ENCODE measurements at regions not wholly inside any gene's neighbourhood (a gene's known extent, or its start where the extent isn't known, plus 50 kb on each side); places are given as distances from the start of the nearest gene placed in this dataset.

GRCh38 chr6:71478834-71479541 is 190.4 kb downstream of the OGFRL1 start:
- no peak overlapping the region for H3K4me3 Mint-ChIP-seq
- no peak overlapping the region for H3K27ac Mint-ChIP-seq
- intact Hi-C loops (cut with micrococcal nuclease): no loop called here
- ChIA-PET POLR2A (no interaction called here), CTCF (no interaction called here)
- no peak for DNase-seq
- no peaks in the 10 kb centered on the region for H3K36me3 Mint-ChIP-seq
- peaks cover 2% of the 10 kb centered on the region for H3K4me1 Mint-ChIP-seq (ENCODE audit: low read depth)
- no peaks in the 10 kb centered on the region for H3K27me3 Mint-ChIP-seq
- no peaks in the 10 kb centered on the region for H3K9me3 Mint-ChIP-seq

DNA sequence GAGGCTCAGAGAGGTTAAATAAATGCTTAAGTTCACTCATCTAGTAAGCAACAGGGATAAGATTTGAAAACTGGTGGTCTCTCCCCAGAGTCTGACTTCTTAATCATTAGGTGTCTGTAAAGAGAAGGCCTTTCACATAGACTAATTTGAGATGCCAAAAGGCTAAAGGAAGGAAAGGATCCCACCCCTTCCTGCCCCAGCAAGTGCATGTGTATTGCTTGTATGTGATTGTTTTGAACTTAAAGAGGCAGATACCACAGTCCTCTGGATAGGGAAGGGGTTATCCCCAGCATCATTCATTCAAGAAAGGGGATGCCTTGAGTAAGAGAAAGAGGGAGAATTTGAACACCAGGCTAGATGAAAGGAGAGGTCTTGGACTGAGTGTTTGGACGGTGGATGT is 192.0 kb downstream of the OGFRL1 start:
- Mint-ChIP-seq H3K4me1 (ENCODE audit: low read depth) (peaks cover 2% of the 10 kb centered on the region), H3K4me3 (no peak overlapping the region), H3K27me3 (no peaks in the 10 kb centered on the region), H3K36me3 (no peaks in the 10 kb centered on the region), H3K27ac (no peak overlapping the region), H3K9me3 (no peaks in the 10 kb centered on the region)
- intact Hi-C loops (cut with micrococcal nuclease): no loop called here
- CTCF ChIA-PET: no interaction called here
- POLR2A ChIA-PET: no interaction called here
- DNase-seq: no peak

DNA sequence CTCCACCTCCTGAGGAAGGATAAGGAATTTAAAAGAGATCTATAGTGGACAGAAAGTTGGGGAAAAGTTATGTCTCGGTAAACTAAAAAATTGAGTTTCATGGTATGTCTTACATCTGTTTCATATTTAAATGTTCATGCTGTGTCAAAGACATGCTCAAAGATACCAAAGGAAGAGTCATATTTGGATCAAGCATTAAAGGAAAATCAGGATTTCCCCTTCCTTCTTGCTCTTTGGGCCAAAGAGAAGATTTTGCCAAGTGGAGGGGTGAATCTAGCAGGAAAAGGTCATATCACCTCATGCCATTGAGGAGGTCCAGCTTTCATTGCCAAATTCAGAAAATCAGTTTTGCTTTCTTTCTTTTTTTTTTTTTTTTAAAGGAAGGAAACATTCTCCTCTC is 192.4 kb downstream of the OGFRL1 start:
- no peaks in the 10 kb centered on the region for H3K9me3 Mint-ChIP-seq
- H3K4me1 Mint-ChIP-seq (ENCODE audit: low read depth): peaks cover 2% of the 10 kb centered on the region
- H3K27me3 Mint-ChIP-seq: peaks cover 1% of the 10 kb centered on the region
- POLR2A ChIA-PET: no interaction called here
- H3K4me3 Mint-ChIP-seq: no peak overlapping the region
- no peak for DNase-seq
- intact Hi-C loops (cut with micrococcal nuclease): no loop called here
- H3K36me3 Mint-ChIP-seq: no peaks in the 10 kb centered on the region
- CTCF ChIA-PET: no interaction called here
- no peak overlapping the region for H3K27ac Mint-ChIP-seq

DNA sequence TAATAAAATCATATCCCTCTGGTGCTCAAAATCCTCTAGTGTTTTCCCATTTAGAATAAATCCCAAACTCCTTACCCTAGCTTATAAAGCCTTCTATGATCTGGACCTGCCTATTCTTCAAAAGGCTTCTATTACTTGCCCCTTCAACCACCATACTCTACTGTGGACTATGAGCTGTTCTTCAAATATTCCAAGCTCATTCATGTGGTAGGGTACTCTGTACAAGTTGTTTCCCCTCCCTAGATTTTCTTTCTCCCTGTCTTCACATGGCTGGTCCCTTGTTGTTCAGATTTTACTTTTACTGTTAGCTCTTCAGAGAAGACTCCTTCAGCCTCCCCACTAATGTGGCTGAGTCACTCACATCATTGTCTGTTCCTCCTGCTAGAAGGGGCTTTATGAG is 193.2 kb downstream of the OGFRL1 start:
- Mint-ChIP-seq H3K27me3 (peaks cover 1% of the 10 kb centered on the region), H3K4me1 (ENCODE audit: low read depth) (peaks cover 2% of the 10 kb centered on the region), H3K4me3 (no peak overlapping the region), H3K9me3 (no peaks in the 10 kb centered on the region), H3K27ac (no peak overlapping the region), H3K36me3 (no peaks in the 10 kb centered on the region)
- intact Hi-C loops (cut with micrococcal nuclease): no loop called here
- ChIA-PET POLR2A (no interaction called here), CTCF (no interaction called here)
- DNase-seq: no peak

- peaks cover 1% of the 10 kb centered on the region for H3K27me3 Mint-ChIP-seq
- ChIA-PET CTCF (interaction anchor here (1.0 kb wide), 1 partner anchor 97 kb away, joined by 3 read pairs; no protein-coding TSS in a partner anchor), POLR2A (no interaction called here)
- H3K9me3 Mint-ChIP-seq: no peaks in the 10 kb centered on the region
- intact Hi-C loops (cut with micrococcal nuclease): no loop called here
- H3K27ac Mint-ChIP-seq: no peak overlapping the region
- DNase-seq: no peak
- peaks cover 2% of the 10 kb centered on the region for H3K4me1 Mint-ChIP-seq (ENCODE audit: low read depth)
- no peak overlapping the region for H3K4me3 Mint-ChIP-seq
- no peaks in the 10 kb centered on the region for H3K36me3 Mint-ChIP-seq
Measured at GRCh38 chr6:71482742-71483141, 194.1 kb downstream of the OGFRL1 start.

- POLR2A ChIA-PET: no interaction called here
Measured at GRCh38 chr6:71486461-71486860, 197.8 kb downstream of the OGFRL1 start.

DNA sequence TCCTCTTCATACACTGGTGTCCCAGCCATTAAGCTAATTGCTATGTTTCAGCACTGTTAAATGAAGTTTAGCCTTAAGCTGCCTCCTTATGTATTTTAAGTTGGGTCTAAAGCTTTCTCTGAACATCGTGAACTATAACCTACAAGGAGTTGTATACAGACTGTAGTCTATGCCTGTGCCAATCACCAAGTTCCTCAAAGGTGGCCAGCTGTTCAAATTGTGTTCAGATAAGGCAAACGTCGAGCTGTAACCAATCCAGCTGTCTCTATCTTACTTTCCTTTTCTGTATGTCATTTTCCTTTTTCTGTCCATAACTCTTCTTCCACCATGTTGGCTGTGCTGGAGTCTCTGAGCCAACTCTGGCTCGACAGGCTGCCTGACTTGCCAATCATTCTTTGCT is 199.6 kb downstream of the OGFRL1 start:
- ChIA-PET CTCF (no interaction called here), POLR2A (no interaction called here)
- H3K9me3 Mint-ChIP-seq: no peaks in the 10 kb centered on the region
- no peak overlapping the region for H3K4me3 Mint-ChIP-seq
- H3K27ac Mint-ChIP-seq: no peak overlapping the region
- H3K27me3 Mint-ChIP-seq: peaks cover 3% of the 10 kb centered on the region
- H3K4me1 Mint-ChIP-seq (ENCODE audit: low read depth): no peaks in the 10 kb centered on the region
- DNase-seq: no peak
- H3K36me3 Mint-ChIP-seq: no peaks in the 10 kb centered on the region
- intact Hi-C loops (cut with micrococcal nuclease): no loop called here

More at GRCh38 chr6:71486461-71486860, 197.8 kb downstream of the OGFRL1 start:
- CTCF ChIA-PET: no interaction called here
- H3K27ac Mint-ChIP-seq: no peak overlapping the region
- H3K9me3 Mint-ChIP-seq: no peaks in the 10 kb centered on the region
- peaks cover 1% of the 10 kb centered on the region for H3K27me3 Mint-ChIP-seq
- H3K36me3 Mint-ChIP-seq: no peaks in the 10 kb centered on the region
- H3K4me1 Mint-ChIP-seq (ENCODE audit: low read depth): no peaks in the 10 kb centered on the region
- DNase-seq: no peak
- intact Hi-C loops (cut with micrococcal nuclease): no loop called here
- H3K4me3 Mint-ChIP-seq: no peak overlapping the region

- Mint-ChIP-seq H3K4me1 (ENCODE audit: low read depth) (no peaks in the 10 kb centered on the region), H3K27ac (no peak overlapping the region), H3K27me3 (peaks cover 7% of the 10 kb centered on the region), H3K9me3 (no peaks in the 10 kb centered on the region), H3K36me3 (no peaks in the 10 kb centered on the region), H3K4me3 (no peak overlapping the region)
- ChIA-PET POLR2A (no interaction called here), CTCF (no interaction called here)
- DNase-seq: no peak
- intact Hi-C loops (cut with micrococcal nuclease): no loop called here
Measured at GRCh38 chr6:71489736-71490135, 201.1 kb downstream of the OGFRL1 start.

GRCh38 chr6:71490876-71491275 is 202.3 kb downstream of the OGFRL1 start:
- ChIA-PET POLR2A (no interaction called here), CTCF (no interaction called here)
- no peaks in the 10 kb centered on the region for H3K9me3 Mint-ChIP-seq
- no peak for DNase-seq
- intact Hi-C loops (cut with micrococcal nuclease): no loop called here
- H3K27ac Mint-ChIP-seq: no peak overlapping the region
- no peaks in the 10 kb centered on the region for H3K36me3 Mint-ChIP-seq
- peaks cover 5% of the 10 kb centered on the region for H3K27me3 Mint-ChIP-seq
- no peaks in the 10 kb centered on the region for H3K4me1 Mint-ChIP-seq (ENCODE audit: low read depth)
- H3K4me3 Mint-ChIP-seq: no peak overlapping the region

DNA sequence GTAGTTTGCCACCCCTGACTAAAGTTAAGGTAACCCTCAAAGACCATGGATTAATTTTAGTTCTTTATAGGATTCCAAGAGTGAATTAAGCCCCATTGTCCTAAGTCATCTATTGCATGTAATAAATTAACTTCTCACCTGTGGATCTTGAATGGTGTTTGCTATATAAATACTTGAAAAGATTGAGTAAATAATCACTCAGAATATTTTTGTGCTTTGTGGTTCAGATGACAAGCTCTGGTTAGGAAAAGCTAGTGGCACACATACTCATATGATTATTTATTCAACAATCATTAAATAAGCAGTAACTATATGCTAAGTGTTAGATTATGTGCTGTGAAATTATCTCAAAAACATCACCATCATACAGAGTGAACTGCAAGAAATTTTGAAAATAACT is 203.2 kb downstream of the OGFRL1 start:
- ChIA-PET POLR2A (no interaction called here), CTCF (no interaction called here)
- Mint-ChIP-seq H3K9me3 (no peaks in the 10 kb centered on the region), H3K4me3 (no peak overlapping the region), H3K27ac (no peak overlapping the region), H3K27me3 (peaks cover 5% of the 10 kb centered on the region), H3K36me3 (no peaks in the 10 kb centered on the region), H3K4me1 (ENCODE audit: low read depth) (peaks cover 3% of the 10 kb centered on the region)
- intact Hi-C loops (cut with micrococcal nuclease): no loop called here
- no peak for DNase-seq

DNA sequence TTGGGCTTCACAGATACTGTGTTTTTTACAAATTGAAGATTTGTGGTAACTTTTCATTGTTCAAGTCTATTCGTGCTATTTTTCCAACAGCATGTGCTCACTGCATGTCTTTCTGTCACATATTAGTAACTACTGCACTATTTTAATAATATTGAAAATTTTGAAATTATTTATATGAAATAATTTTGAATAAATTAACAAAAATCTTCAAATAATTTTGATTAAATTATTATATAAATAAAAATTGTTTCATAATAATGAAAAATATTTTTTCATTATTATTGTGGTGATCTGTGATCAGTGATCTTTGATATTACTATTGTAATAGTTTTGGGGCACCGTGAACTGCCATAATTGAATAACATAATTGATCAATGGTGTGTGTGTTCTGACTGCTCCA is 204.1 kb downstream of the OGFRL1 start:
- H3K27me3 Mint-ChIP-seq: peaks cover 8% of the 10 kb centered on the region

GRCh38 chr6:71496018-71496721 is 207.6 kb downstream of the OGFRL1 start:
- no peaks in the 10 kb centered on the region for H3K9me3 Mint-ChIP-seq
- POLR2A ChIA-PET: no interaction called here
- CTCF ChIA-PET: no interaction called here
- peaks cover 3% of the 10 kb centered on the region for H3K4me1 Mint-ChIP-seq (ENCODE audit: low read depth)
- H3K27me3 Mint-ChIP-seq: peaks cover 8% of the 10 kb centered on the region
- no peak overlapping the region for H3K27ac Mint-ChIP-seq
- no peak overlapping the region for H3K4me3 Mint-ChIP-seq
- no peak for DNase-seq
- intact Hi-C loops (cut with micrococcal nuclease): no loop called here
- no peaks in the 10 kb centered on the region for H3K36me3 Mint-ChIP-seq

More for the DNA sequence above, 204.1 kb downstream of the OGFRL1 start:
- ChIA-PET CTCF (no interaction called here), POLR2A (no interaction called here)
- DNase-seq: no peak
- intact Hi-C loops (cut with micrococcal nuclease): no loop called here
- no peaks in the 10 kb centered on the region for H3K36me3 Mint-ChIP-seq
- peaks cover 3% of the 10 kb centered on the region for H3K4me1 Mint-ChIP-seq (ENCODE audit: low read depth)
- no peak overlapping the region for H3K27ac Mint-ChIP-seq
- H3K4me3 Mint-ChIP-seq: no peak overlapping the region
- no peaks in the 10 kb centered on the region for H3K9me3 Mint-ChIP-seq

DNA sequence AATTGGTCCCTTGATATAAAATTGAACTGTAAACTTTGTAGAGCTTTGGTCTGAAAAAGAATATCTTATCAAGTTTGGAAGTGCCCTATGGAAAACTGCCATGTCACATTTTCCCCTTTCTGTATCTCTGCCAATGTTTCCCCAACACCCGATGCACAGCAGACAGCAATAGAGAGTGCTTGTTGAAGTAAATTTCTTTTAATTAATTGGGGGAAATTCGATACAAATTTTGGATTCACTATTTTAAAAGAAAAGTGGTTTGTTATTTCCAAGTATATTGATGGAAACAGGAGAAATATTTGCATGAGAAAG is 208.1 kb downstream of the OGFRL1 start:
- ChIA-PET CTCF (no interaction called here), POLR2A (no interaction called here)
- H3K9me3 Mint-ChIP-seq: no peaks in the 10 kb centered on the region
- intact Hi-C loops (cut with micrococcal nuclease): no loop called here
- H3K36me3 Mint-ChIP-seq: no peaks in the 10 kb centered on the region
- peaks cover 3% of the 10 kb centered on the region for H3K4me1 Mint-ChIP-seq (ENCODE audit: low read depth)
- H3K27ac Mint-ChIP-seq: no peak overlapping the region
- DNase-seq: no peak
- peaks cover 8% of the 10 kb centered on the region for H3K27me3 Mint-ChIP-seq
- no peak overlapping the region for H3K4me3 Mint-ChIP-seq
